ENCODE measurements at regions not wholly inside any gene's neighbourhood (a gene's known extent, or its start where the extent isn't known, plus 50 kb on each side); places are given as distances from the start of the nearest gene placed in this dataset.

- no peak overlapping the region for H3K4me3 Mint-ChIP-seq
- DNase-seq (no peak), ATAC-seq (ENCODE audit: low read depth) (no peak)
- H3K27me3 Mint-ChIP-seq, result no peaks in the 10 kb centered on the region
- ChIA-PET POLR2A (no interaction called here), CTCF (no interaction called here)
- H3K27ac Mint-ChIP-seq, result no peak overlapping the region
- no peaks in the 10 kb centered on the region for H3K4me1 Mint-ChIP-seq
- intact Hi-C loops (cut with micrococcal nuclease), result no loop called here
- TF ChIP-seq CTCF (IDR thresholded peaks at IDR 0.05), result no peak
- no peaks in the 10 kb centered on the region for H3K9me3 Mint-ChIP-seq
- H3K36me3 Mint-ChIP-seq (ENCODE audit: low read depth), result no peaks in the 10 kb centered on the region
Measured at GRCh38 chr10:4231439-4231838, 446.4 kb upstream of the KLF6 start.

- Mint-ChIP-seq H3K4me1 (no peaks in the 10 kb centered on the region), H3K36me3 (ENCODE audit: low read depth) (no peaks in the 10 kb centered on the region), H3K27me3 (no peaks in the 10 kb centered on the region), H3K27ac (no peak overlapping the region), H3K9me3 (no peaks in the 10 kb centered on the region), H3K4me3 (no peak overlapping the region)
- TF ChIP-seq CTCF (IDR thresholded peaks at IDR 0.05), result no peak
- ChIA-PET POLR2A (interaction anchor here (0.9 kb wide), 1 partner anchor 445 kb away, joined by 3 read pairs; the partner anchor contains the start of gene KLF6), CTCF (no interaction called here)
- intact Hi-C loops (cut with micrococcal nuclease), result no loop called here
- ATAC-seq (ENCODE audit: low read depth) (no peak), DNase-seq (no peak)
Measured at GRCh38 chr10:4230036-4230435, 445.0 kb upstream of the KLF6 start.

- POLR2A ChIA-PET, result no interaction called here
- no peak for TF ChIP-seq CTCF (IDR thresholded peaks at IDR 0.05)
- DNase-seq (no peak), ATAC-seq (ENCODE audit: low read depth) (no peak)
- Mint-ChIP-seq H3K27ac (no peak overlapping the region), H3K27me3 (no peaks in the 10 kb centered on the region), H3K9me3 (no peaks in the 10 kb centered on the region), H3K4me3 (no peak overlapping the region), H3K4me1 (no peaks in the 10 kb centered on the region), H3K36me3 (ENCODE audit: low read depth) (no peaks in the 10 kb centered on the region)
- CTCF ChIA-PET, result no interaction called here
- intact Hi-C loops (cut with micrococcal nuclease), result no loop called here
Measured at GRCh38 chr10:4229106-4229505, 444.1 kb upstream of the KLF6 start.

- H3K27me3 Mint-ChIP-seq, result no peaks in the 10 kb centered on the region
- no peak overlapping the region for H3K27ac Mint-ChIP-seq
- no peaks in the 10 kb centered on the region for H3K4me1 Mint-ChIP-seq
- intact Hi-C loops (cut with micrococcal nuclease), result no loop called here
- POLR2A ChIA-PET, result interaction anchor here (0.6 kb wide), 1 partner anchor 13 kb away, joined by 4 read pairs; no protein-coding TSS in a partner anchor
- H3K9me3 Mint-ChIP-seq, result no peaks in the 10 kb centered on the region
- DNase-seq (no peak), ATAC-seq (ENCODE audit: low read depth) (no peak)
- no peak for TF ChIP-seq CTCF (IDR thresholded peaks at IDR 0.05)
- H3K36me3 Mint-ChIP-seq (ENCODE audit: low read depth), result no peaks in the 10 kb centered on the region
- CTCF ChIA-PET, result no interaction called here
- no peak overlapping the region for H3K4me3 Mint-ChIP-seq
Measured at GRCh38 chr10:4227586-4227985, 442.6 kb upstream of the KLF6 start.

GRCh38 chr10:4226941-4227540 is 442.0 kb upstream of the KLF6 start:
- intact Hi-C loops (cut with micrococcal nuclease), result no loop called here
- ATAC-seq (ENCODE audit: low read depth) (no peak), DNase-seq (no peak)
- Mint-ChIP-seq H3K4me1 (no peaks in the 10 kb centered on the region), H3K27me3 (no peaks in the 10 kb centered on the region), H3K27ac (no peak overlapping the region), H3K9me3 (no peaks in the 10 kb centered on the region), H3K4me3 (no peak overlapping the region), H3K36me3 (ENCODE audit: low read depth) (no peaks in the 10 kb centered on the region)
- TF ChIP-seq CTCF (IDR thresholded peaks at IDR 0.05), result no peak
- ChIA-PET CTCF (no interaction called here), POLR2A (no interaction called here)
